ENCODE measurements at regions not wholly inside any gene's neighbourhood (a gene's known extent, or its start where the extent isn't known, plus 50 kb on each side); places are given as distances from the start of the nearest gene placed in this dataset.

DNA sequence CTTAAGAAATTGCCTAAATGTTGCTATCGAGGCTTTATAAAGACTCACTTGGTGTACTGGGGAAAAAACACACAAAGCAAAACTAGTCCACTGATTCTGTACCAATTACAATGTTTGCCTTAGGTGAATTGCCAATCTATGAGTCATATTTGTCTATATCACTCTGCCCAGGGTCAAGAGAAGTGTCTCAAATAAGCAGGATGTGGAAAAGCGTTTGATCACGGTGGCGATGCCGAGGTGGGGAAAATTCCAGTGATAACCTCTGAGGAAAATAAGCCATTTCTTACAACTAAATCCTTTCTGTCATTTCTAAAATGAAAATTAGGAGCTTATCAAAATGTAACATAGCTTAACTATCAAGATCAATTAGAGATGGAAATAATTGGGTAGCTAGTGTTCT lies 148.6 kb upstream of the DIO3 start:
- no peak for TF ChIP-seq EZH2phosphoT487 (IDR thresholded peaks at IDR 0.05; ENCODE audit: borderline replicate concordance, low read depth, low read length)
- TF ChIP-seq, protein P1, sequence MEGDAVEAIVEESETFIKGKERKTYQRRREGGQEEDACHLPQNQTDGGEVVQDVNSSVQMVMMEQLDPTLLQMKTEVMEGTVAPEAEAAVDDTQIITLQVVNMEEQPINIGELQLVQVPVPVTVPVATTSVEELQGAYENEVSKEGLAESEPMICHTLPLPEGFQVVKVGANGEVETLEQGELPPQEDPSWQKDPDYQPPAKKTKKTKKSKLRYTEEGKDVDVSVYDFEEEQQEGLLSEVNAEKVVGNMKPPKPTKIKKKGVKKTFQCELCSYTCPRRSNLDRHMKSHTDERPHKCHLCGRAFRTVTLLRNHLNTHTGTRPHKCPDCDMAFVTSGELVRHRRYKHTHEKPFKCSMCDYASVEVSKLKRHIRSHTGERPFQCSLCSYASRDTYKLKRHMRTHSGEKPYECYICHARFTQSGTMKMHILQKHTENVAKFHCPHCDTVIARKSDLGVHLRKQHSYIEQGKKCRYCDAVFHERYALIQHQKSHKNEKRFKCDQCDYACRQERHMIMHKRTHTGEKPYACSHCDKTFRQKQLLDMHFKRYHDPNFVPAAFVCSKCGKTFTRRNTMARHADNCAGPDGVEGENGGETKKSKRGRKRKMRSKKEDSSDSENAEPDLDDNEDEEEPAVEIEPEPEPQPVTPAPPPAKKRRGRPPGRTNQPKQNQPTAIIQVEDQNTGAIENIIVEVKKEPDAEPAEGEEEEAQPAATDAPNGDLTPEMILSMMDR (conservative IDR thresholded peaks at IDR 0.05; ENCODE audit: low read length) = no peak
- H2AFZ ChIP-seq (ENCODE audit: low read length) = no peak overlapping the region
- no peak overlapping the region for H3K27ac ChIP-seq (ENCODE audit: low read depth, low read length, poor library complexity, severe bottlenecking)
- ChIA-PET CTCF (ENCODE audit: unreplicated experiment) (no interaction called here), POLR2A (interaction anchor here (0.6 to 1.3 kb wide), 4 partner anchors 17 to 120 kb away, joined by 3 to 5 read pairs (median 3); no protein-coding TSS in a partner anchor)
- H4K20me1 ChIP-seq (ENCODE audit: insufficient read depth, low read length) = no peaks in the 10 kb centered on the region
- no peaks in the 10 kb centered on the region for H3K79me2 ChIP-seq (ENCODE audit: insufficient read depth, low read depth, low read length)
- intact Hi-C loops (cut with micrococcal nuclease; ENCODE audit: unreplicated experiment) = no loop called here
- H3K4me3 ChIP-seq (ENCODE audit: low read depth, low read length, poor library complexity, severe bottlenecking) = no peak overlapping the region
- H3K4me2 ChIP-seq (ENCODE audit: low read length) = no peak overlapping the region
- H3K9me3 ChIP-seq (ENCODE audit: low read length) = no peaks in the 10 kb centered on the region
- peaks cover 12% of the 10 kb centered on the region for H3K4me1 ChIP-seq (ENCODE audit: insufficient read depth, low read length, poor library complexity, severe bottlenecking)
- no peak for DNase-seq (ENCODE audit: low spot score)
- BruUV-seq (replicated peaks) = no TSS peak
- no peaks in the 10 kb centered on the region for H3K9me2 ChIP-seq (ENCODE audit: insufficient read depth, low read length)
- no peaks in the 10 kb centered on the region for H3K36me3 ChIP-seq (ENCODE audit: insufficient read depth, low read length)

DNA sequence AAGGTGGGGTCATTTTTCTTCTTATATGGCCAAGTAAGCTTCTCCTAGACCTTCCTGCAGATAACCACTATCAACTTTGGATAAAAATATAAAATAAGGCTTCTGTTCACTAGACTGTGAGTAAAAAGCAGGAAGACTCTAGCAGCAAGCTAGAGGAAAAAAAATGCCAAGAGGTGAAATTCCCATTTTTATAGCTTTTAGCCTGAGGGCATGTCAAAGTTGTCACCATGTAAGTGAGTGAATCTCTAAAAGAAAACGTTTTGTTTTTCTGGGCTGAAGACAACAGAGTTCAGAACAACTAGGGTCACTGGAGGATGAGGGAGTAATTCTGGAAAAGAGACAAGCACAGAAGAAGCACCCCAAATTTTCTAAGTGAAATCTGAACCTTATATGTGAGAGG lies 143.9 kb upstream of the DIO3 start:
- no TSS peak for BruUV-seq (replicated peaks)
- no peaks in the 10 kb centered on the region for H3K79me2 ChIP-seq (ENCODE audit: insufficient read depth, low read depth, low read length)
- H3K4me1 ChIP-seq (ENCODE audit: insufficient read depth, low read length, poor library complexity, severe bottlenecking) = no peaks in the 10 kb centered on the region
- no peak overlapping the region for H3K4me3 ChIP-seq (ENCODE audit: low read depth, low read length, poor library complexity, severe bottlenecking)
- H3K9me2 ChIP-seq (ENCODE audit: insufficient read depth, low read length) = no peaks in the 10 kb centered on the region
- ChIA-PET POLR2A (no interaction called here), CTCF (ENCODE audit: unreplicated experiment) (no interaction called here)
- intact Hi-C loops (cut with micrococcal nuclease; ENCODE audit: unreplicated experiment) = no loop called here
- H3K27ac ChIP-seq (ENCODE audit: low read depth, low read length, poor library complexity, severe bottlenecking) = no peak overlapping the region
- no peak for DNase-seq (ENCODE audit: low spot score)
- H3K4me2 ChIP-seq (ENCODE audit: low read length) = no peak overlapping the region
- no peak overlapping the region for H2AFZ ChIP-seq (ENCODE audit: low read length)
- no peak for TF ChIP-seq EZH2phosphoT487 (IDR thresholded peaks at IDR 0.05; ENCODE audit: borderline replicate concordance, low read depth, low read length)
- TF ChIP-seq, protein P1 (conservative IDR thresholded peaks at IDR 0.05; ENCODE audit: low read length) = no peak
- H3K36me3 ChIP-seq (ENCODE audit: insufficient read depth, low read length) = no peaks in the 10 kb centered on the region; the same call in 1 of the 2 replicates
- no peaks in the 10 kb centered on the region for H4K20me1 ChIP-seq (ENCODE audit: insufficient read depth, low read length)
- 0 out of 2 replicates have a peak, but pooled peaks cover 7% of the 10 kb centered on the region for H3K9me3 ChIP-seq (ENCODE audit: low read length)

DNA sequence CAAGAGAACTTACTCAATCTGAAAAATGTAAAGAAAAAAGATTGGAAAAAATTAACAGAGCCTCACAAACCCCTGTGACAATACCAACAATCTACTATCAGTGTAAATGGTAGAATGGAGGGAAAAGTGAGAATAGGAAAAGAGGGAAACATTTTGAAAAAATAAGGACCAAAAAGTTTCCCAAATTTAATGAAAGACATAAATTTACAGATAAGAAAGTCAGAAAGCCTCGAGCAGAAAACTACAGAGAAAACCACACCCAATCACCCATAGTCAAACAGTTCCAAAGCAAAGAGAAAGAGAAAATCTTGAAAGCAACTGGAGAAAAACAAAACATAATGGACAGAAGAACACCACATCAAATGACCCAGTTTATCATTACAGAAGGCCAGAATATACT lies 142.7 kb upstream of the DIO3 start:
- Histone ChIP-seq H3K4me2 (ENCODE audit: low read length) (no peak overlapping the region), H3K9me2 (ENCODE audit: insufficient read depth, low read length) (no peaks in the 10 kb centered on the region), H3K4me1 (ENCODE audit: insufficient read depth, low read length, poor library complexity, severe bottlenecking) (no peaks in the 10 kb centered on the region), H3K4me3 (ENCODE audit: low read depth, low read length, poor library complexity, severe bottlenecking) (no peak overlapping the region), H4K20me1 (ENCODE audit: insufficient read depth, low read length) (no peaks in the 10 kb centered on the region), H3K36me3 (ENCODE audit: insufficient read depth, low read length) (no peaks in the 10 kb centered on the region; the same call in 1 of the 2 replicates), H3K27ac (ENCODE audit: low read depth, low read length, poor library complexity, severe bottlenecking) (no peak overlapping the region), H3K9me3 (ENCODE audit: low read length) (peaks cover 14% of the 10 kb centered on the region; the same call in 1 of the 2 replicates), H2AFZ (ENCODE audit: low read length) (no peak overlapping the region), H3K79me2 (ENCODE audit: insufficient read depth, low read depth, low read length) (no peaks in the 10 kb centered on the region)
- TF ChIP-seq, protein P1 (conservative IDR thresholded peaks at IDR 0.05; ENCODE audit: low read length) = no peak
- no peak for TF ChIP-seq EZH2phosphoT487 (IDR thresholded peaks at IDR 0.05; ENCODE audit: borderline replicate concordance, low read depth, low read length)
- no TSS peak for BruUV-seq (replicated peaks)
- intact Hi-C loops (cut with micrococcal nuclease; ENCODE audit: unreplicated experiment) = no loop called here
- DNase-seq (ENCODE audit: low spot score) = no peak
- POLR2A ChIA-PET = no interaction called here
- CTCF ChIA-PET (ENCODE audit: unreplicated experiment) = no interaction called here

Data from OCI-LY7 (cell line).